Liver (tissue), 3 donors: ENCODE measurements at regions not wholly inside any gene's neighbourhood (a gene's known extent, or its start where the extent isn't known, plus 50 kb on each side); places are given as distances from the start of the nearest gene placed in this dataset.

Experiments used
- EGR1 ChIP-seq, 2 donors: IDR thresholded peaks; 2 replicates each; pipeline ENCODE4 v1.6.1; 2016 to 2018; ENCODE audit warnings: antibody characterized with exemption in 2 of 2, low read depth in 2 of 2
- FOXA2 ChIP-seq: IDR thresholded peaks from 2 replicates; pipeline ENCODE4 v1.6.1; 2016; ENCODE audit warnings: antibody characterized with exemption
- JUND ChIP-seq, 2 donors: IDR thresholded peaks; 2 replicates each; pipeline ENCODE4 v1.6.1; 2016; ENCODE audit warnings: antibody characterized with exemption in 2 of 2
- RAD21 ChIP-seq, 2 donors: IDR thresholded peaks; 2 replicates each; pipeline ENCODE4 v1.6.1; 2016; ENCODE audit warnings: antibody characterized with exemption in 2 of 2, mild to moderate bottlenecking in 2 of 2
- TAF1 ChIP-seq: conservative IDR thresholded peaks from 2 replicates; pipeline ENCODE4 v1.6.1; 2016; ENCODE audit warnings: antibody characterized with exemption, mild to moderate bottlenecking
- TF ChIP-seq, protein P1 (sequence below): fragments of 150-350 bp; IDR thresholded peaks from 2 replicates; pipeline ENCODE4 v1.5.1; 2017; ENCODE audit warnings: improper control_type of control experiment, low read depth, low read length; ENCODE audit not compliant: missing input control
- TF ChIP-seq, protein P2 (sequence below): IDR thresholded peaks from 2 replicates; pipeline ENCODE4 v1.6.1; 2016; ENCODE audit warnings: antibody characterized with exemption, mild to moderate bottlenecking
- TF ChIP-seq, protein P3 (sequence below): IDR thresholded peaks from 2 replicates; pipeline ENCODE4 v1.6.1; 2016; ENCODE audit warnings: antibody characterized with exemption
- TF ChIP-seq, protein P4 (sequence below): IDR thresholded peaks from 2 replicates; pipeline ENCODE4 v1.6.1; 2016; ENCODE audit warnings: antibody characterized with exemption
- donor health status: healthy.
- donor health status: healthy.

DNA sequence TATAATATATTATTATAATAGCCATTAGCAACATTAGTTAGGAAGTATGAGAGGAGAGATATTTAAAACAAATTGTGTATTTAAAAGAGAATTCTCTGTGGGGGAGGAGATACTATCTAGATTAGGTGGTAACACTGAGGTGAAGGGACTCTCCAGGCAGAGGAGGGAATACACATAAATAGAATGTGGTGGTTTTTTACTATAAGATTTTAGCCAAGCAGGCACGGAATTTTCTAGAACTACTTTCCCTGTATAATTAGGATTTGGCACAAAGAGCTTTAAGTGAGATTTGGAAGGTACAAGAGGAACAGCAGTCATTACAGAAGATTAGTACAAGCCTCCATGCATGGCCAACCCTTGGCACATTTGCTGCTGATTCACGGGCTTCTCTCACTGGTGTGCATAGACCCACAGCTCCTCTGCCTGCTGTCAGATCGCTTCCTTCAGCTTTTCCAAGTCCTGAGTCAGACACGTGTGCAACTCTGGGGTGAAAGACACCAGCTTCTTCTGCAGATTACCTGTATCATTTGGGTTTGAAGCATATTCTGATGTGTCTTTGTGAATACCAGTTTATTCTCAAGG lies 685.5 kb downstream of the KCTD8 start:
- no peak for TF ChIP-seq JUND (IDR thresholded peaks at IDR 0.05)
- TF ChIP-seq, protein P1, sequence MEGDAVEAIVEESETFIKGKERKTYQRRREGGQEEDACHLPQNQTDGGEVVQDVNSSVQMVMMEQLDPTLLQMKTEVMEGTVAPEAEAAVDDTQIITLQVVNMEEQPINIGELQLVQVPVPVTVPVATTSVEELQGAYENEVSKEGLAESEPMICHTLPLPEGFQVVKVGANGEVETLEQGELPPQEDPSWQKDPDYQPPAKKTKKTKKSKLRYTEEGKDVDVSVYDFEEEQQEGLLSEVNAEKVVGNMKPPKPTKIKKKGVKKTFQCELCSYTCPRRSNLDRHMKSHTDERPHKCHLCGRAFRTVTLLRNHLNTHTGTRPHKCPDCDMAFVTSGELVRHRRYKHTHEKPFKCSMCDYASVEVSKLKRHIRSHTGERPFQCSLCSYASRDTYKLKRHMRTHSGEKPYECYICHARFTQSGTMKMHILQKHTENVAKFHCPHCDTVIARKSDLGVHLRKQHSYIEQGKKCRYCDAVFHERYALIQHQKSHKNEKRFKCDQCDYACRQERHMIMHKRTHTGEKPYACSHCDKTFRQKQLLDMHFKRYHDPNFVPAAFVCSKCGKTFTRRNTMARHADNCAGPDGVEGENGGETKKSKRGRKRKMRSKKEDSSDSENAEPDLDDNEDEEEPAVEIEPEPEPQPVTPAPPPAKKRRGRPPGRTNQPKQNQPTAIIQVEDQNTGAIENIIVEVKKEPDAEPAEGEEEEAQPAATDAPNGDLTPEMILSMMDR: no peak
- TF ChIP-seq, protein P2, sequence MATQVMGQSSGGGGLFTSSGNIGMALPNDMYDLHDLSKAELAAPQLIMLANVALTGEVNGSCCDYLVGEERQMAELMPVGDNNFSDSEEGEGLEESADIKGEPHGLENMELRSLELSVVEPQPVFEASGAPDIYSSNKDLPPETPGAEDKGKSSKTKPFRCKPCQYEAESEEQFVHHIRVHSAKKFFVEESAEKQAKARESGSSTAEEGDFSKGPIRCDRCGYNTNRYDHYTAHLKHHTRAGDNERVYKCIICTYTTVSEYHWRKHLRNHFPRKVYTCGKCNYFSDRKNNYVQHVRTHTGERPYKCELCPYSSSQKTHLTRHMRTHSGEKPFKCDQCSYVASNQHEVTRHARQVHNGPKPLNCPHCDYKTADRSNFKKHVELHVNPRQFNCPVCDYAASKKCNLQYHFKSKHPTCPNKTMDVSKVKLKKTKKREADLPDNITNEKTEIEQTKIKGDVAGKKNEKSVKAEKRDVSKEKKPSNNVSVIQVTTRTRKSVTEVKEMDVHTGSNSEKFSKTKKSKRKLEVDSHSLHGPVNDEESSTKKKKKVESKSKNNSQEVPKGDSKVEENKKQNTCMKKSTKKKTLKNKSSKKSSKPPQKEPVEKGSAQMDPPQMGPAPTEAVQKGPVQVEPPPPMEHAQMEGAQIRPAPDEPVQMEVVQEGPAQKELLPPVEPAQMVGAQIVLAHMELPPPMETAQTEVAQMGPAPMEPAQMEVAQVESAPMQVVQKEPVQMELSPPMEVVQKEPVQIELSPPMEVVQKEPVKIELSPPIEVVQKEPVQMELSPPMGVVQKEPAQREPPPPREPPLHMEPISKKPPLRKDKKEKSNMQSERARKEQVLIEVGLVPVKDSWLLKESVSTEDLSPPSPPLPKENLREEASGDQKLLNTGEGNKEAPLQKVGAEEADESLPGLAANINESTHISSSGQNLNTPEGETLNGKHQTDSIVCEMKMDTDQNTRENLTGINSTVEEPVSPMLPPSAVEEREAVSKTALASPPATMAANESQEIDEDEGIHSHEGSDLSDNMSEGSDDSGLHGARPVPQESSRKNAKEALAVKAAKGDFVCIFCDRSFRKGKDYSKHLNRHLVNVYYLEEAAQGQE: no peak
- no peak for TF ChIP-seq RAD21 (IDR thresholded peaks at IDR 0.05)
- no peak for TF ChIP-seq EGR1 (IDR thresholded peaks at IDR 0.05; ENCODE audit: low read depth in 2 of 2)
- TF ChIP-seq, protein P3, sequence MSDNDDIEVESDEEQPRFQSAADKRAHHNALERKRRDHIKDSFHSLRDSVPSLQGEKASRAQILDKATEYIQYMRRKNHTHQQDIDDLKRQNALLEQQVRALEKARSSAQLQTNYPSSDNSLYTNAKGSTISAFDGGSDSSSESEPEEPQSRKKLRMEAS: no peak
- TF ChIP-seq, protein P4, sequence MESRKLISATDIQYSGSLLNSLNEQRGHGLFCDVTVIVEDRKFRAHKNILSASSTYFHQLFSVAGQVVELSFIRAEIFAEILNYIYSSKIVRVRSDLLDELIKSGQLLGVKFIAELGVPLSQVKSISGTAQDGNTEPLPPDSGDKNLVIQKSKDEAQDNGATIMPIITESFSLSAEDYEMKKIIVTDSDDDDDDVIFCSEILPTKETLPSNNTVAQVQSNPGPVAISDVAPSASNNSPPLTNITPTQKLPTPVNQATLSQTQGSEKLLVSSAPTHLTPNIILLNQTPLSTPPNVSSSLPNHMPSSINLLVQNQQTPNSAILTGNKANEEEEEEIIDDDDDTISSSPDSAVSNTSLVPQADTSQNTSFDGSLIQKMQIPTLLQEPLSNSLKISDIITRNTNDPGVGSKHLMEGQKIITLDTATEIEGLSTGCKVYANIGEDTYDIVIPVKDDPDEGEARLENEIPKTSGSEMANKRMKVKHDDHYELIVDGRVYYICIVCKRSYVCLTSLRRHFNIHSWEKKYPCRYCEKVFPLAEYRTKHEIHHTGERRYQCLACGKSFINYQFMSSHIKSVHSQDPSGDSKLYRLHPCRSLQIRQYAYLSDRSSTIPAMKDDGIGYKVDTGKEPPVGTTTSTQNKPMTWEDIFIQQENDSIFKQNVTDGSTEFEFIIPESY: no peak
- TF ChIP-seq FOXA2: no peak
- no peak for TF ChIP-seq TAF1
